GM18507 (cell line): ENCODE measurements at regions not wholly inside any gene's neighbourhood (a gene's known extent, or its start where the extent isn't known, plus 50 kb on each side); places are given as distances from the start of the nearest gene placed in this dataset.
"Not testable (repeated sequence)": the region's sequence is repeated elsewhere in the genome, so short reads cannot be mapped to it uniquely, and the experiment has no call there.

ENCODE experiments used
- DNase-seq: peaks from one replicate; pipeline ENCODE4 v3.0.0; 2011; ENCODE audit warnings: low read depth; ENCODE audit not compliant: insufficient read length; ENCODE audit errors: extremely low spot score
- FAIRE-seq: peaks from 2 replicates; lab custom pipeline; 2011; peaks lifted over from hg19 to GRCh38; lab: Jason Lieb, UNC

DNA sequence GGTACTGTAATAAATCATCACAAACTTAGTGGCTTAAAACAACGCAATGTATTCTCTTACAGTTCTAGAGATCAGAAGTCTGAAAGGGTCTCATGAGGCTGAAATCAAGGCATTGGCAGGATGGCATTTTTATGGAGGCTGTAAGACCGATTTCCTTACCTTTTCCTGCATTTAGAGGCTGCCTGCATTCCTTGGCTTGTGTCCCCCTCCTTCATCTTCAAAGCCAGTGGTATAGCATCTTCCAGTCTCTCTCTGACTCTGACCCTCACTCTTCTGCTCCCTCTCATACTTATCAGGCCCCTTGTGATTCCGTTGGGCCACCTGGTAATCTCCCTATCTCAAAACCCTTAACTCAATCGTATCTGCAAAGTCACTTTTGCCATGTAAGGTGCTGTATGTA is 258.2 kb upstream of the JADE1 start:
- DNase-seq (no peak), FAIRE-seq (no peak)

GRCh38 chr4:128550060-128550459 is 259.4 kb upstream of the JADE1 start:
- no peak for DNase-seq
- FAIRE-seq = no peak

GRCh38 chr4:128549636-128550035 is 259.9 kb upstream of the JADE1 start:
- FAIRE-seq = no peak
- DNase-seq = no peak

DNA sequence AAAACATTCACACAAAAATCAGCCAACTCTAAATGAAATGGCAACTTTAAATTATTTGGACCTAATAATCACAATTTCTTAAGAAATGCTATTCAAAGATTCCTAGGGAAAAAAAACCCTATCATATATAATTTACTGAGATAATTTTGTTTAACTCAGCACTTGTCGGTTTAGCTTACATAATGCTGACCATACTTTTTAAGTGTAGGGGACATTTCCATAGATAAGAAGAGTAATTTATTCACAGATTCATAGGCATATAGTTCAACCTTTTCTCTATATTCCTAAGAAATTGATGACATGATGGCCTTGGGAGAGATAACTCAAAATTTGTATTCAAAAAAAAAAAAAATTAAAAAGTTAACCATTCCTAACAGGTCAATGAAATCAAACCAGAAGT is 260.8 kb upstream of the PGRMC2 start:
- DNase-seq (no peak), FAIRE-seq (no peak)

DNA sequence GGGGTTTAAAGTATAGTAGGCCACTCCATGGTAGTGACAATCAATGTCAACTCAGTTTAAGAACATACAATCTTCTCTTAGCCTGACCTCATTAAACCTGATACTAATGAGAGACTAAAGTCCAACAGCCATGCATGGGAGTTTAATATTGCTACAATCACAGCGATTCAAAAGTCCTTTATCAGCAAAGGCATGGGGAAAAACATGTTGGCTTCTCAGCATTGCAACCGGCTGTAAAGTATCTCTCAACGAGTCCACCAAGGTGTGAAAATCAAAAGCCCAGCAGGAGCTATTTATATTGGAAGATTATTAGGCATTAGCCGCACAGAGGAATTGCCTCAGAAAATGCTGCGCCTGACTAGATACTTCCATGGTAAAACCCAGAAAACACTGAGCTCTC is 256.7 kb upstream of the PGRMC2 start:
- FAIRE-seq = no peak
- no peak for DNase-seq

GRCh38 chr4:128543696-128544095 is 256.1 kb upstream of the PGRMC2 start:
- no peak for DNase-seq
- FAIRE-seq = no peak

GRCh38 chr4:128542047-128542446 is 254.4 kb upstream of the PGRMC2 start:
- no peak for FAIRE-seq
- no peak for DNase-seq

DNA sequence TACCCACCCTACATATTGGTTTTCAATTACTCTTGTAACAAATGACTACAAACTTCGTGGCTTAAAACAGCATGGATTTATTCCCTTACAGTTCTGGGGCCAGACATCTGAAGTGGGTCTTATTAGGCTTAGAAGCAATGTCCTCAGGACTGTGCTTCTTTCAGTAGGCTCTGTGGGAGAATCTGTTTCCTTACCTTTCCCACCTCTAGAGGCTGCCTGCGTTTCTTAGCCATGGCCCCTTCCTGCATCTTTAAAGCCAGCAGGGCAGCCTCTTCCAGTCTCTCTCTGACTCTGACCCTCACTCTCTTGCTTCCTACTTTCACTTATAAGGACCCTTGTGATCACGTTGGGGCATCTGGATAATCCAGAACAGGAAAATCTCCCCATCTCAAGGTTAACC is 252.5 kb upstream of the PGRMC2 start:
- FAIRE-seq = no peak
- no peak for DNase-seq

DNA sequence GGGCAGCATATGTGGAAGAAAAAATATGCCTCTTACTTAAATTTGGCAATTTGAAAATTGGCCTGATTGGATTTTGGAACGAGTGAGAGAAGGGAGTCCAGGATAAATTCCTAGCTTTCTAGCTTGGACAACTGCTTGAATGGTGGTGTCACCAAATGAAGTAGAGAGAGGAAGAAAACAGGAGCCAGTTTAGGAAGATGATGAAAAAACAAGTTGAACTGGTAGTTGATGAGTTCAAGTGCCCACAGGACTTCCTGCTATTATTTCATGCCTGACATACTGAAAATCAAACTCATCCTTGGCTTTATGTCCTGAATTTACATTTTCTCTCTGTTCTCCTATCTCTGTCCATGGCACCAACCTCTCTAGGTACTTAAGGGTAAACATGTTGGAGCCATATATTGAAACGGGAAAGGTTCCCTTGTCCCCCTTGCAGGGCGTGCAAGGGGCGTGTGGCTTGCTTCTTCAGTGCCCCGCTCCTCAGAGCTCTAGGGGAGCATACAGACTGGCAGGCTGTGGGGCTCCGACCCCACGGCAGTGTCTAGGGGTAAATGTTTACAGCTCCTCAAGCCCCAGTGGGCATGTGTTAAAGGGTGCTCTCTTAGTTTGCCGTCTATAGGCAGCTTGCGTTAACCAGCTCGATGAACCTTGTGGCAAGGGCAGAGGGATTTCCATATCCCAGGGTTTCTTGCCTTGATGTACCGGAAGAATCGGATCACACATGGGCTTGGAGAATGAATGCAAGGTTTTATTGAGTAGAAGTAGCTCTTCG is 250.7 kb upstream of the PGRMC2 start:
- FAIRE-seq (no peak), DNase-seq (no peak)

DNA sequence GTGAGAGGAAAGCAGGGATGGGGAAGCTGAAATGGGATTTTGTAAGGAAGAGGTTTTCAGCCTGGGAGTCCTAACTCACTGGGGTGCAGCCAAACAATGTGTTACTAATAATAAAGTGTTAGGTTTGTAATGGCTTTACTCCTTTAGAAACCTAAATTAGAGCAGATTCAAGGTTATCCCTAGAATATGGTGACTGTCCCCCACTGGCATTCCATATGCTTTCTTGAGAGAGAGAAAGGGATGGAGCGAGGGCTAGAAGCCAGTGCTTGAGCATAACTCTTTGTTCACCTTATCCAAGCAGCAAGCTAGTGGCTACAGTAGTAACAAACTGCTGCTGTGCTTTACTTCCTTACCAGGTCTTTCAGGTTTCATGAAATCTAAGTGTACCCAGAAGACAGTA is 249.1 kb upstream of the PGRMC2 start:
- DNase-seq (no peak), FAIRE-seq (no peak)

DNA sequence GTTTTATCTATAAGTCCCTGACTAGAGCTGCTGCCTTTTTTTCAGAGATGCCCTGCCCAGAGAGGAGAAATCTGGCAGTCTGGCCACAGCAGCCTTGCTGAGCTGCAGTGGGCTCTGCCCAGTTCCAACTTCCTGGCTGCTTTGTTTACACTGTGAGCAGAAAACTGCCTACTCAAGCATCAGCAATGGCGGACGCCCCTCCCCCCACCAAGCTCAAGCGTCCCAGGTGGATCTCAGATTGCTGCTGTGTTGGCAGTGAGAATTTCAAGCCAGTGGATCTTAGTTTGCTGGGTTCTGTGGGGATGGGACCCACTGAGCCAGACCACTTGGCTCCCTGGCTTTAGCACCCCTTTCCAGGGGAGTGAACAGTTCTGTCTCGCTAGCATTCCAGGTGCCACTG is 247.9 kb upstream of the PGRMC2 start:
- DNase-seq = not testable (repeated sequence)

DNA sequence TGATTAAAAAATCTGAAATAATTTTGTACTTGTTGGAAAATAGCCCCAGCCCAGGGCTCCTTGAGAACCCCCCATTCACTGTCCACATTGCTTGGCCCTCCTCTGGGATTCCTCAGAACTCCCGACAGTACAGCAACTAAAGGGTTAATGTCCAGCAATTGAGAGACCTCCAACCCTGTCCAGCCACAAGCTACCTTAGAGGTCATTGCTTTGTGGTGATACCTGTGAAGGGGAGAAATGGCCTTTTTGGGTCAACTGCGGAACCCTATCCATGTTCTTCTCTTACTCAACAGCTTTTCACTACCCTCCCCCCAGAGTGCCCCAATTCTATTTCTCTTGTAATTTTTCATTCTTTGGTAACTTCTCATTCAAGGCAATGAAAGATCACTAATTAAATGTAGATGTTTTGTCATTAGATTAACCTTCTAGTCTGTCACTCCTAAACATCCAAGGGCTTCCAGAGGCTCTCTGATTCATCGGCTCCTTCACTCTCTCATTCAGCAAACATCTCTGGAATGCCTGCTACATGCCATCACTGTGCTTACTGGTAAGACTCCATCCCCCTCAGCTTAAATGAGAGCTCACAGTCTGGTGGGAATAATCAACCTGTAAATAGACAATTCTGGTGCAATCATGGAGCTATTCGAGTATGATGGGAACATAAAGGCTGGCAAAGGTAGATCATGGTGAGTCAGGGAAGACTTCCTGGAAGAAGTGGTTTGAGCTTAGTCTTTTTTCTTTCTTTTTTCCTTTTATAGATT is 241.4 kb upstream of the PGRMC2 start:
- DNase-seq = no peak
- no peak for FAIRE-seq

More for the DNA sequence above, 247.9 kb upstream of the PGRMC2 start:
- not testable (repeated sequence) for FAIRE-seq

DNA sequence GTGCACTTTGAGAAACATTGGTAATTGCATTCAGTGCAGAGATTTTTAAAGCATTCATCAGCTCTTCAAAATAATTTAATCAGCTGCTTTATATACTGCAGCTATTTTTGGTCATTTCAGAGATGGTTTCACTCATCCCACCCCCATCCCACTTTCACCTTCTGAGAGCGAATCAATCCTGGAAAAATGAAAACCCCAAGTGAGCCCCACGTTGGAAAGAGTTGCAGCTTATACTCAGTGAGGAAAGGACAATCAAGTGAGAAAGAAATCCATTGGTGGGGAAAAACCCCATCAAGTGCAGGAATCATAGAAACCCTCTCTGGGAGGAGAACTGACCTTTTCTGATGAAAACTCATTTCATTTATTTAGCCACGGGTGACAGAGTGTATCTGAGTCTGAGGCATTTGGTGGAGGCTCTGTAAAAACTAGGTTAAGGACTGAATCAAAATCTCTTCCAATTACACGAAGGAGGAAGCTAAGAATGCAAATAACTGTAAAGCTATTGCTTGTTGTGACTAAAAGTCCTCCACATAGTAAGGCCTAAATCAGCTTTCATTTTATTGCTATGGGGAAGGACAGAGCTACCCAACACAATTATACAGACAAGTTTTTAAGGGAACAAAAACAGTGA is 240.4 kb upstream of the PGRMC2 start:
- DNase-seq (no peak), FAIRE-seq (no peak)

DNA sequence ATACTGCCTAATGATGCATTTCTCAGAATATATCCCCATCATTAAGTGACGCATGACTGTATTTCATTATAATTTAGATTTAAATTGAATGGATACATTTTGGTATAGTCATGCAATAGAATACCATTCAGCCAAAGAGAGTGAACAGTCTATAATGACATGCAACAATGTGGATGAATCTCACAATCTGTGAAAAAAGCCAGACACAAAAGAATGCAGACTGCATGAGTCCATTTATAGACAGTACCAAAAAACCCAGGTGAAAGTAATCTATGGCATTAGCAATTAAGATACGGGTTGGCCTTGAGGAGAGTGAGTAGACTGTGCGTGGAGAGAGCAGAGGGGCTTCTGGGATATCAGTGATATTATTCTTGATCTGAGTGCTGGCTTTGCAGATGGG is 239.7 kb upstream of the PGRMC2 start:
- no peak for DNase-seq
- FAIRE-seq = no peak

DNA sequence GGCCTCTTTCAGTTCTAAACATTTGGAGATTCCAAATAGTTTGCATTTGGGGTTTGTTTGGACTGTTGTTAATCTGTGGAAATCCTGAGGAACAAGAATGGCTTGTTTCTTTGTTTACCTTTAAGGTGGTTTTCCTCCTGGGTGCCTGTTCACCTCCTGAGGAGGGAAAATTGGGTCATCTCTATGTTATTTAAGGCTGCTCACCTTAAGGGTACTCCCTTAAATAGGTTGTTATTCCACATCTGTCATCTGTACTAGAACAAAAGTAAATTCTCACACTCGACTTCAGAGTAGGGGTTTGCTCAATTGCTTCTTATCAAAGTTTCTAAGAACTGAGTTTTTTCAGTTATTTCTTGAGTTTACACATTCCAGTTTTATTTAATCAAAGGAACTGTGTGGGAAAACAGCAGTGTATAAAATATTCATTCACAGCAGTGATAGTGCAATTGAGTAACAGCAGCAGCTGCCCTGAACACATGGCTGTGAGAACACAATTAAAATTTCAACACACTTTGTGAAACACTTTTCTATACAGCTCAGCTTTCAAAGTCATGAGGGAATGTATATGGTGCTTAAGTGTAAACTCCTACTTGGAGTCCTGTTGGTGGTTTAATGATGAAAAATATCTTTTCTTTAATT is 238.5 kb upstream of the PGRMC2 start:
- DNase-seq = no peak

DNA sequence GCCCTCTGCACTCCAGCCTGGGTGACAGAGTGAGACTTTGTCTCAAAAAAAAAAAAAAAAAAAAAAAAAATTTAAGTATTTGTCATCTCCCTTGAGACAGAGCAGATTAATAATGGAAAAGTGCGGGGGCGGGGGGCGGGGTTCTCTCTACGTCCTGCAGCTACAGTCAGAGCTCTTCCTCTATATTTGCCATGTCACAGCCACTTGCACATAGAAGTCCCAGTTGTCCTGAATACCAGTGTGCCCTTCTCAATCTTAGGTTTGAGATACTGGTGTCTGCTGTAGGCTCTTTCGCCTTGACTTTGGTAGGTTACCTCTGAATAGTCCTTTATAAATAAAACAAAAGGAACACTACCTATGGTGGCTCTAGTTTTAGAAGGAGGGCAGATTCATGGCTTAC is 237.8 kb upstream of the PGRMC2 start:
- DNase-seq (no peak), FAIRE-seq (no peak)

More for the DNA sequence above, 238.5 kb upstream of the PGRMC2 start:
- FAIRE-seq = no peak

GRCh38 chr4:128524311-128524710 is 236.7 kb upstream of the PGRMC2 start:
- FAIRE-seq = no peak

GRCh38 chr4:128521648-128522111 is 234.1 kb upstream of the PGRMC2 start:
- DNase-seq (no peak), FAIRE-seq (no peak)

More at GRCh38 chr4:128524311-128524710, 236.7 kb upstream of the PGRMC2 start:
- DNase-seq = no peak

- FAIRE-seq (no peak), DNase-seq (no peak)
Measured at GRCh38 chr4:128521156-128521555, 233.5 kb upstream of the PGRMC2 start.
